ENCODE measurements at regions not wholly inside any gene's neighbourhood (a gene's known extent, or its start where the extent isn't known, plus 50 kb on each side); places are given as distances from the start of the nearest gene placed in this dataset.

DNA sequence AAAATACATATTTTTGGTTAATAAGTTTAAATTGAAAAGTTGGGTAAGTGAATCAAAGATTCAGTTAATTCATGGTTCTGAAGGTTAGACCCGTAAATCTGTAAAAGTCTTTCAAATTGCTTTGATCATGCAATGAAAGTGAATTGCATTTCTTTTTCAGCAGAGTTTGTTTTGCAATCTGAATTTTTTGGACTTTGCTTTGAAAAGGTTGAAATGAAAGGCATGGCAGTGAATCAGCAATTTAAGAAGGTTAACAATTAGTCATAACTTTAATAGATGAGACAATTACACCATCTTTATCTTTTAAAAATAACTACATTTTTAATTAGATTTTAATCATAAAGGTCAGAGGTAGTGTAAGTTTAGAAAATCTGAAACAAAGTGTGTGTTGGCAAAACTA is 310.9 kb upstream of the KCNJ16 start:
- DNase-seq (ENCODE audit: low spot score) = no peak

DNA sequence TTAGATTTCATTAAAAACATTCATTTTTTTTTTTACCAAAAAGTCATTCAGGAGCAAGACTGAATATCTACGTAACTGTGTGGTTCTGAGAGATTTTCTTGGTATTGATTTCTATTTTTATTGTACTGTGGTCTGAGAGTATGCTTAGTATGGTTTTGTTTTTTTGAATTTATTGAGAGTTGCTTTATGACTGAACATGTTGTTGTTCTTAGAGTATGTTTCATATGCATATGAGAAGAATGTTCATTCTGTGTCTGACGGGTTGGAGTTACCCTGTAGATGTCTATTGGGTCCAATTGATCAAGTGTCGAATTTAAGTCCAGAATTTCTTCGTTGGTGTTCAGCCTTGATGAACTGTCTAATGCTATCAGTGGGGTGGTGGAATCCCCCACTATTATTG is 306.0 kb upstream of the KCNJ16 start:
- DNase-seq (ENCODE audit: low spot score) = no peak

- no peak for DNase-seq (ENCODE audit: low spot score)
These were observed 301.9 kb upstream of the KCNJ16 start for GRCh38 chr17:69773081-69773480.

DNA sequence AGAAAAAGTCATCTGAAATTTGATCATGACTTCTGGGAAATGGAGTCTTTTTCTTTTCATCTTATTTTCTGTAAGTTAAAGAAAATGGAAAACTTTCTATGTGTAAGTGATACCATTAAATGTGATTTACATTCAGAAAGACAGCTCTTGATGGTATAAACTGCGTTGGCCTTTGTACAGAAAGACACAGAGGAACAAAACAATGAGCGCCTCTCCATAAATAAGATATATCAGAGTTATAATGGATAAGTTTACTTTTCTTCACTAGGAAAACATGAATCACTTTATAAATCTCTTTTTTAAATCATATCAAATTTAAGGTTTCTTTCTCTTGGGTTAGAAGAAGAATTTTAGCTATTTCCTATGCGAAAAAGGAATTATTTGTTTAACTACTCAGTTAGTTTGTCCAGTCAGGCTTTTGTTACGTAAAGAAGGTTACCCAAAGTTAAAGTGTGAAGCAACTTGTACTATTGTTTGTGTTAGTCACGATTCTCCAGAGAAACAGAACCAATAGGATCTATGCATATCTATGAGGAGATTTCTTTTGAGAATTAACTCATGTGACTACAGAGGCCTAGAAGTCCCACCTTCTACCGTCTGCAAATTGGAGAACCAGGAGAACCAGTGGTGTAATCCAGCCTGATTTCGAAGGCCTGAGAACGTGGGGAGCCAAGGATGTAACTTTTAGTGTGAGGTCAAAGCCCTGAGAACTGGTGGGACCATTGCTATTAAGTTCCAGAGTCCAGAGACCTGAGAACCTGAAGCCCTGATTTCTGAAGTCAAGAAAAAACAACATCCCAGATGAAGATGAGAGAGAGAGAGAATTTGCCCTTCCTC is 295.4 kb upstream of the KCNJ16 start:
- no peak for DNase-seq (ENCODE audit: low spot score)

DNA sequence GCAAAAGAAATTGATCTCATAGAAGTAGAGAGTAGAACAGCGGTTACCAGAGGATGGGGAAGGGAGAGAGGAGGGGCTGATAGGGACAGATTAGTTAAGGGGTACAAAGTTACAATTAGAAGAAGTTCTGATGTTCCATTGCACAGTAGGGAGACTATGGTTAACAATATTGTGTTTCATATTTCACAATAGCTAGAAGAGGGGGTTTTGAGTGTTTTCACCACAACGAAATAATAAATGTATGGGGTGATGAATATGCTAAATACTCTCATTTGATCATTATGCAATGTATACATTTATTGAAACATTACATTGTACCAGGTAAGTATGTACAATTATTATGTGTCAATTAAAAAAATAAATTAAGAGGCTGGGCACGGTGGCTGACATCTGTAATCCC is 291.2 kb upstream of the KCNJ16 start:
- DNase-seq (ENCODE audit: low spot score) = no peak

- no peak for DNase-seq (ENCODE audit: low spot score)
These were observed 286.1 kb upstream of the KCNJ16 start for GRCh38 chr17:69788957-69789356.

GRCh38 chr17:69796078-69796477 is 278.9 kb upstream of the KCNJ16 start:
- no peak for DNase-seq (ENCODE audit: low spot score)

DNA sequence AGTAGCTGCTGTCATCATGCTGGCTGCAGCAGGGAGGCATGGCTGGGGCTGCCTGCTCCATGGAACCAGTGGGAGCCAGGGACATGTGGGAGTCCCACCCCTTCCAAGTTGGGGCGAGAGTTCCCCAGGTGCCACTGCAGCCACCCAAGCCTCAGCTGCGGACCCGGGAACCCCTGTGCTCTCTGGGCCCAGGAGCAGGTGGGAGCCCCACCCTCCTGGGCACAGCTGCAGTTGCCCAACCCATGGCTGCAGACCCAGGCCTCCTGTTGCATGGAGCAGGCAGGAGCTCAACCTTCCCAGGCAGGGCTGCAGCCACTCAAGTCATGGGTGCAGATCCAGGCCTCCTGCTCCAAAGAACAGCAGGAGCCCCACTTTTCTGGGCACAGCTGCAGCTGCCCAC is 274.2 kb upstream of the KCNJ16 start:
- DNase-seq (ENCODE audit: low spot score) = no peak

- no peak for DNase-seq (ENCODE audit: low spot score)
These were observed 273.7 kb upstream of the KCNJ16 start for GRCh38 chr17:69801368-69801767.

- no peak for DNase-seq (ENCODE audit: low spot score)
These were observed 272.8 kb upstream of the KCNJ16 start for GRCh38 chr17:69802045-69802740.

GRCh38 chr17:69809331-69809730 is 265.7 kb upstream of the KCNJ16 start:
- DNase-seq (ENCODE audit: low spot score) = no peak

- no peak for DNase-seq (ENCODE audit: low spot score)
These were observed 264.6 kb upstream of the KCNJ16 start for GRCh38 chr17:69810326-69810965.

- no peak for DNase-seq (ENCODE audit: low spot score)
These were observed 262.7 kb upstream of the KCNJ16 start for GRCh38 chr17:69812240-69812837.

DNA sequence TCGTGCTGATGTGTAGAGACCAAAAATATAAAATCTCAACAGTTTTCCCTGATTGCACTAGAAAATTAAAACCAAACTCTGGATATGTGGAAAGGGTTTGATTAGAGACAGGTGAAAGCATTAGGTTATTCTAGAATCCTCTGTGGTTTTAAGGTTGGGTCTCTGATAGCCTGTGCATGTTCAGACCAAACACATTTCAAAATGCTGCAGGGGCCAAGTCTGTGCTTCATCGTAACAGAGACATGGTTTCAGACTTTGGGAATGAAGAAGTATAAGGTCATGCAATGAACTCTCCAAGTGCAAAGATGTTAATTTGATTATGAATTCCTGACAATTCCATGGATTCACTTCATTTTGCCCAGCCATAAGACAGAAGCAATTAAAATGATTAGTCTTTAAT is 261.0 kb upstream of the KCNJ16 start:
- no peak for DNase-seq (ENCODE audit: low spot score)

- no peak for DNase-seq (ENCODE audit: low spot score)
These were observed 259.6 kb upstream of the KCNJ16 start for GRCh38 chr17:69815406-69815805.

DNA sequence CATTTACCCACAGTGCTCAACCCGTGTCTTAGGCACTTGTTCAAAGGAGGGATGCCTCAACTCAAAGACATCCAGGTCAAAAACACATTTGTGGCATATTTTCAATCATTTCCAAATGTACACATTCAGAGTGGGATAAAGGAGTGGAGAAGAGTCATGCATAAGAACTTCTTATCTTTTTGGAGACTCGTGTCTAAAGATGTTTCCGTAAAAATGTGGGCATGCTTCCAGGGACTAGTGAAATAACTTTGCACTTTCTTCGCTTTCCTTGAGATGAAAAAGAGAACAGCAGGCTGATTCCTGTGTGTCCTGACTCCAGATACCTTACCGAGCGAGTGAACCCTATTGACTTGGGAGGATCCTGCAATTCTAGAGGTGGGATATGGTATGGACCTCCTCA is 256.6 kb upstream of the KCNJ16 start:
- no peak for DNase-seq (ENCODE audit: low spot score)

GRCh38 chr17:69819316-69820087 is 255.5 kb upstream of the KCNJ16 start:
- DNase-seq (ENCODE audit: low spot score) = no peak

- no peak for DNase-seq (ENCODE audit: low spot score)
These were observed 254.1 kb upstream of the KCNJ16 start for GRCh38 chr17:69820876-69821473.

GRCh38 chr17:69822314-69822875 is 252.6 kb upstream of the KCNJ16 start:
- no peak for DNase-seq (ENCODE audit: low spot score)

GRCh38 chr17:69828087-69828486 is 246.9 kb upstream of the KCNJ16 start:
- no peak for DNase-seq (ENCODE audit: low spot score)

DNA sequence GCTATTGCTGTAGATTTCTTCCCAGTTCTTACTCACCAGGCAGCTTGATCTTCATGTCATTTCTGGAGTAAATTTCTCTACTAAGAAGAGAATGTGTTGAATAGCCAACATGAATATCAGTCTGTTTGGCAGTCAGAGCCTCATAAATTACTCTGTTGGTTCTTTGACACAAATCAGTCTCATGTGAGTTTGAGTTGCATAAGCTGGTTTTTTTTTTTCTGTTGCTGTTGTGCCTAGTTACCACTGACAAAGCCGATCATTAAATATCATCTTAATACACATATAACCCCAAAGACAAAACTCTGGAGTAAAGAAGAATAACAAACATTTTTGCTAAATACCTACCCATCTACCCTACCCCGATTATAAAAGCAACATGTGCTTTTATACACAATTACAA is 240.5 kb upstream of the KCNJ16 start:
- no peak for DNase-seq (ENCODE audit: low spot score)
